ENCODE measurements at regions not wholly inside any gene's neighbourhood (a gene's known extent, or its start where the extent isn't known, plus 50 kb on each side); places are given as distances from the start of the nearest gene placed in this dataset.

DNA sequence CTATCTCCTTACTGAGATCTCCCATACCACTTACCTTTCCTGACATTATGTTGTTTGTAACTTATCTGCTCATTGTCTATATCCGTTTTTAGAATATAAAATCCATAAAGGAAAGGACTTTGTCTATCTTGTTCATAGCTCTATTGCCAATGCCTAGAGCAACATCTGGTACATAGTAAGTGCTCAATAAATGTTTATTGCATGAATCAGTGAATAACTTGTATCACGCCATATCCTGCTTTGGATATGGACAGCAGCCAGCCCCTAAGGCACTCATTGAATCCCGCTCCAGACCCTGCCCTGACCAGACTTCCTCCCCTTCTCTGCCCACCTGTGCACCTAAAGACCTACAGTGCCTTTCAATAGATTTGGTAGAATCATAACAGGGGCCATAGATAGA, 298.1 kb upstream of the PLXNA2 start:
- Histone ChIP-seq H3K27ac (ENCODE audit: low read depth in 2 of 2, low read length in 2 of 2) (no peak overlapping the region), H3K9ac (ENCODE audit: low read length in 3 of 3) (no peak overlapping the region), H3K4me1 (ENCODE audit: control insufficient read depth in 2 of 3, insufficient read depth in 2 of 3, low read depth in 1 of 3, low read length in 3 of 3) (no peaks in the 10 kb centered on the region), H3K36me3 (ENCODE audit: control insufficient read depth in 2 of 3, insufficient read depth in 3 of 3, low read length in 3 of 3) (no peaks in the 10 kb centered on the region), H3K9me3 (ENCODE audit: control insufficient read depth in 2 of 3, insufficient read depth in 1 of 3, low read length in 3 of 3) (no peaks in the 10 kb centered on the region), H3K4me3 (ENCODE audit: low read length in 3 of 3) (no peak overlapping the region), H3K27me3 (ENCODE audit: control insufficient read depth, insufficient read depth, low read length) (no peaks in the 10 kb centered on the region)
- TF ChIP-seq, protein P1, sequence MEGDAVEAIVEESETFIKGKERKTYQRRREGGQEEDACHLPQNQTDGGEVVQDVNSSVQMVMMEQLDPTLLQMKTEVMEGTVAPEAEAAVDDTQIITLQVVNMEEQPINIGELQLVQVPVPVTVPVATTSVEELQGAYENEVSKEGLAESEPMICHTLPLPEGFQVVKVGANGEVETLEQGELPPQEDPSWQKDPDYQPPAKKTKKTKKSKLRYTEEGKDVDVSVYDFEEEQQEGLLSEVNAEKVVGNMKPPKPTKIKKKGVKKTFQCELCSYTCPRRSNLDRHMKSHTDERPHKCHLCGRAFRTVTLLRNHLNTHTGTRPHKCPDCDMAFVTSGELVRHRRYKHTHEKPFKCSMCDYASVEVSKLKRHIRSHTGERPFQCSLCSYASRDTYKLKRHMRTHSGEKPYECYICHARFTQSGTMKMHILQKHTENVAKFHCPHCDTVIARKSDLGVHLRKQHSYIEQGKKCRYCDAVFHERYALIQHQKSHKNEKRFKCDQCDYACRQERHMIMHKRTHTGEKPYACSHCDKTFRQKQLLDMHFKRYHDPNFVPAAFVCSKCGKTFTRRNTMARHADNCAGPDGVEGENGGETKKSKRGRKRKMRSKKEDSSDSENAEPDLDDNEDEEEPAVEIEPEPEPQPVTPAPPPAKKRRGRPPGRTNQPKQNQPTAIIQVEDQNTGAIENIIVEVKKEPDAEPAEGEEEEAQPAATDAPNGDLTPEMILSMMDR (IDR thresholded peaks at IDR 0.05; ENCODE audit: borderline replicate concordance, extremely low read depth, insufficient read depth): no peak
- intact Hi-C loops (cut with DNase I): no loop called here
- no peak for DNase-seq
- FAIRE-seq: no peak

DNA sequence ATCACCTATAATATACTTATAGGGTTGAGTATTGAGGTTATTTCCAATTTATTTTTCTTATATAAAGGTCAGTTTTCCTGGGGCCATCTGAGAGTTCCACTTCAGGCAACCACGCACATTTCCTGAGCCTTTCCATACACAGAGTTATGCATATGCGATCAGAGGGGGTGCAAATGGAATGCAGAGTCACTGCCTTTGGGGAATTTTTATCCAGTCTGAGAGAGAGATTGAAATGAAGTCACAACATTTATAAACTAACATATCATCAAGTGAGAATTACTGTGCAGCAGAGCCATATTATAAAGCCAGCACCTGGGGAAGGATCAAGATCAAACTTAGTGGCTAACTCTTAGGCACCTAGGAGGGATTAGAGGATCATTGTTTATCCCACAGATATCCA, 299.9 kb upstream of the PLXNA2 start:
- TF ChIP-seq, protein P1 (IDR thresholded peaks at IDR 0.05; ENCODE audit: borderline replicate concordance, extremely low read depth, insufficient read depth): no peak
- H3K27me3 ChIP-seq (ENCODE audit: control insufficient read depth, insufficient read depth, low read length): no peaks in the 10 kb centered on the region
- H3K4me1 ChIP-seq (ENCODE audit: control insufficient read depth in 2 of 3, insufficient read depth in 2 of 3, low read depth in 1 of 3, low read length in 3 of 3): no peaks in the 10 kb centered on the region
- H3K9ac ChIP-seq (ENCODE audit: low read length in 3 of 3): no peak overlapping the region
- FAIRE-seq (no peak), DNase-seq (no peak)
- no peaks in the 10 kb centered on the region for H3K36me3 ChIP-seq (ENCODE audit: control insufficient read depth in 2 of 3, insufficient read depth in 3 of 3, low read length in 3 of 3)
- no peak overlapping the region for H3K27ac ChIP-seq (ENCODE audit: low read depth in 2 of 2, low read length in 2 of 2)
- no peak overlapping the region for H3K4me3 ChIP-seq (ENCODE audit: low read length in 3 of 3)
- intact Hi-C loops (cut with DNase I): no loop called here
- no peaks in the 10 kb centered on the region for H3K9me3 ChIP-seq (ENCODE audit: control insufficient read depth in 2 of 3, insufficient read depth in 1 of 3, low read length in 3 of 3)

DNA sequence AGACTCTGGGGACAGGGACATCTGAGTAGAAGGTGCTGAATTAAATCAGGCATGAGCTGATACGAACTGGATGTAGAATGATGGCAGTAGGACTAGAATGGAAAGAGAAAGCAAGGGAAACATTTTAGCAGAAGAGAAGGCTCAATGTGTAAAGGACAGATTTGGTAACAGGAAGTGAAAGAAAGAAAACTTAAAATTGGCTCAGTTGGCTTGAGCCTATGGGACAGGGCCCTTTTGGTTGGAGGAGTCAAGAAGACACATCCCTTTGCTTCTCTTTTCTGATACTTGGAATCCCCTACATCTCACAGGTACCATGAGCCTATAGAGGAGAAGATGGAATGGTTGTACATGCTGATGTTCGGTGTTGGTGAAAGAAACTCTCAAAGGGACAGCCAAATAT, 300.6 kb upstream of the PLXNA2 start:
- H3K4me3 ChIP-seq (ENCODE audit: low read length in 3 of 3): no peak overlapping the region
- H3K4me1 ChIP-seq (ENCODE audit: control insufficient read depth in 2 of 3, insufficient read depth in 2 of 3, low read depth in 1 of 3, low read length in 3 of 3): no peaks in the 10 kb centered on the region
- no peak overlapping the region for H3K27ac ChIP-seq (ENCODE audit: low read depth in 2 of 2, low read length in 2 of 2)
- H3K9me3 ChIP-seq (ENCODE audit: control insufficient read depth in 2 of 3, insufficient read depth in 1 of 3, low read length in 3 of 3): no peaks in the 10 kb centered on the region
- H3K27me3 ChIP-seq (ENCODE audit: control insufficient read depth, insufficient read depth, low read length): no peaks in the 10 kb centered on the region
- FAIRE-seq: no peak
- no peak overlapping the region for H3K9ac ChIP-seq (ENCODE audit: low read length in 3 of 3)
- intact Hi-C loops (cut with DNase I): no loop called here
- TF ChIP-seq, protein P1 (IDR thresholded peaks at IDR 0.05; ENCODE audit: borderline replicate concordance, extremely low read depth, insufficient read depth): no peak
- H3K36me3 ChIP-seq (ENCODE audit: control insufficient read depth in 2 of 3, insufficient read depth in 3 of 3, low read length in 3 of 3): no peaks in the 10 kb centered on the region
- DNase-seq: no peak

DNA sequence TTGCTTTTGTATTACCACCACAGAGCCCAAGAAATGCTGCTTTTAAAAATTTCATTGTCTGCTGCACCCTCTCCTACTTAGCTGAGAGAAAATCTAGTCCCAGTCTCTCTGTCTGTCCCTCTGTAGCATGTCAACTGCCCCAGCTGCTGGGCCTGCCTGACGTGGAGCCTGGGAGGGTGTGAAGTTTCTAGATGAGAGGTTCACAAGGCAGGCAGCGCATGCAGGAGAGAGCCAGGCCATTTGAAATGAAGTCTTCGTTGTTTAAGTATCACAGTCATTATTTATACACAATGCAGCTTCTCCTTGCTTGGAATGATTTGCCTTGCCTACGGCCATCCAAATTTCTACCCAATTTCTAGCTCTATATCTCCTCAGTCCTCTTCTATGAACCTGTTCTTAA, 306.8 kb upstream of the PLXNA2 start:
- no peaks in the 10 kb centered on the region for H3K9me3 ChIP-seq (ENCODE audit: control insufficient read depth in 2 of 3, insufficient read depth in 1 of 3, low read length in 3 of 3)
- no peak for DNase-seq
- H3K27me3 ChIP-seq (ENCODE audit: control insufficient read depth, insufficient read depth, low read length): no peaks in the 10 kb centered on the region
- FAIRE-seq: no peak
- no peaks in the 10 kb centered on the region for H3K4me1 ChIP-seq (ENCODE audit: control insufficient read depth in 2 of 3, insufficient read depth in 2 of 3, low read depth in 1 of 3, low read length in 3 of 3)
- TF ChIP-seq, protein P1 (IDR thresholded peaks at IDR 0.05; ENCODE audit: borderline replicate concordance, extremely low read depth, insufficient read depth): no peak
- H3K9ac ChIP-seq (ENCODE audit: low read length in 3 of 3): no peak overlapping the region
- no peak overlapping the region for H3K4me3 ChIP-seq (ENCODE audit: low read length in 3 of 3)
- intact Hi-C loops (cut with DNase I): no loop called here
- H3K36me3 ChIP-seq (ENCODE audit: control insufficient read depth in 2 of 3, insufficient read depth in 3 of 3, low read length in 3 of 3): no peaks in the 10 kb centered on the region
- H3K27ac ChIP-seq (ENCODE audit: low read depth in 2 of 2, low read length in 2 of 2): no peak overlapping the region
